Effector CD8-positive, alpha-beta T cell (primary cell): ENCODE measurements at regions not wholly inside any gene's neighbourhood (a gene's known extent, or its start where the extent isn't known, plus 50 kb on each side); places are given as distances from the start of the nearest gene placed in this dataset.

Experiments
- DNase-seq: peaks from one replicate; lab custom pipeline; 2025; lab: John Stamatoyannopoulos, UW

DNA sequence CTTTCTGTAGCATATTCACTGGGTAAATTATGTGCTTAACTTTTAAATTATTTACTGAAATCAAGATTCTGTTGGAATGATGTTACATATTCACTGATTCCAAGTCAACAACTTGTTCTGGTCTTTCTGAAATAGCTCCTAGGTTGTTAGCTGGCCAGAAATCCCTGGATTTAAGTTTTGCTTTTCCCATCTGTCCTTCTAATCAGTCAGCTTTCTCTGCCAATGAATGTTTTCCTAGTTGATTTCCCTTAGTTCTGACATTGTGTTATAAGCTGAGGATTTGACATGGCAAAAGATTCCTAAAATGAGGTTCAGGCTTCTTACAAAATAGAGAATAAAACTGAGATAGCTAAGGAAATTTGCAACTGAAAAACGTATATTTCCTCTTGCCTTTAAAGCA is 1479.6 kb downstream of the MRPL39 start:
- DNase-seq, result no peak

GRCh38 chr21:24123785-24124184 is 1483.5 kb downstream of the MRPL39 start:
- DNase-seq, result no peak

DNA sequence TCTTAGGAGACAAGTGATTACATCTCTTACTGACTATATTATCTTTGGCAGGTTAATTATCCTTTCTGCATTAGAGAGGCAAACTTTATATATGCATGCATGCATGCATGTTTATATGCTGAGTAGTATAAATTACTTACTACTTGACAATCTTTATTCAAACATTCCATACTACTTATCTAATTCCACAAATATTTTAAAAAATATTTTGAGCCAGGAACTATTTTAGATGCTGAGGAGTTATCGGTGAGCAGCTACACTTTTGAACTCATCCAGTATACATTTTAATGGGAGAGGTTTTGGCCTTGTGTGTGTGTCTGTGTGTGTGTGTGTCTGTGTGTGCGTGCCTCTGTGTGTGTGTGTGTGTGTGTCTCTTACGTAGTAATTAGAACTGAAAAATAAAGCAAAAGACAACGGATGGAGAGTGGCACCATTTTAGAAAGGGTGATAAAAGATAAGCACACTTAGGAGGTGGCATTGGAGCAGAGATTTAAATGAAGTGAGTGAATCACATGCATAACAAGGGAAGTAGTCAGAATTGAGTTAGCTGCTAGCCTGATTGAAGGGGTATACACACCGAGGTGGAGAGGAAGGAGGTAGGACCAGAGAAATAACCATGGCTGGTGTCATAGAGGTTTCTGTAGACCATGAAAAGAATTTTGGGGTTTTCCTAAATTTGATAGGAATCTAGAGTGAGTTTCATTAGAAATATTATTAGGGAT is 1488.4 kb downstream of the MRPL39 start:
- no peak for DNase-seq

- no peak for DNase-seq
These were observed 1492.1 kb downstream of the MRPL39 start for GRCh38 chr21:24115141-24115540.

GRCh38 chr21:24112020-24112419 is 1495.3 kb downstream of the MRPL39 start:
- DNase-seq, result no peak

DNA sequence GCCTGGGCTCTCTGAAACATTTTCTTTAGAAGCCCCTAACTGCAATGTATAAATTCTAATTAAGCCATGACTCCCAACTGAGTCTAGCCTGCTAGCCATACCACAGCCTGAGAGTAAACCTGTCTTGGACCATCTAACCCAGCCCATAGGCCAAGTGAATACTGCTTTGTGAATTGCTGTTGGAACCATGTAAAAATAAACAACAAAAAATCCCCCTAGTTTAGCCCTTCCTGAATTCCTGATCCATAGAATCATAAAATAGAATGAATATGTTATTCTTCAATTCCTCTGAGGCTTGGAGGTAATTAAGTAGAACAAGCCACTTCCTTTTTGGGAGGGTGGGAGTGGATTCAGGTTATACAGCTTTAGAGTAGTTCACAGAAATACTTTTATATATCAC is 1496.4 kb downstream of the MRPL39 start:
- DNase-seq, result no peak

DNA sequence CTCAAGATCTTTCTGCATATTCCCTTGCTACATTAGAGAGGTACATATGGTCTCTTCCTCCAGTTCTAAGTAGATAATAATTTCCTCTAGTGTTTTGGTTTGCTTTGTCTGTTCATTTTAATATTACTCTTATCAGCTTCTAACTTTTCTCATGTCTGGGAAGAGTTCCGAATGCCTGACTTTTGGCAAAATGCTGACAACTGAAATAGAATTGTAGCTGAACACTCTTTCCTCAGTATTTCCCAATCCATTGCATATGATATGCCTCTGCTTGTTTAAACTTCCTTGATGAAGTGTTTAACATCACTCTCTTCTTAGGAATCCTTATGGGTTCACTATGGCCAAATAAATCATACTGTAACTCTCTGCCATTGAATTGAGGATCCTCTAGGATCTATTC is 1510.1 kb downstream of the MRPL39 start:
- DNase-seq, result no peak

- DNase-seq, result no peak
These were observed 1510.6 kb downstream of the MRPL39 start for GRCh38 chr21:24096651-24097050.

DNA sequence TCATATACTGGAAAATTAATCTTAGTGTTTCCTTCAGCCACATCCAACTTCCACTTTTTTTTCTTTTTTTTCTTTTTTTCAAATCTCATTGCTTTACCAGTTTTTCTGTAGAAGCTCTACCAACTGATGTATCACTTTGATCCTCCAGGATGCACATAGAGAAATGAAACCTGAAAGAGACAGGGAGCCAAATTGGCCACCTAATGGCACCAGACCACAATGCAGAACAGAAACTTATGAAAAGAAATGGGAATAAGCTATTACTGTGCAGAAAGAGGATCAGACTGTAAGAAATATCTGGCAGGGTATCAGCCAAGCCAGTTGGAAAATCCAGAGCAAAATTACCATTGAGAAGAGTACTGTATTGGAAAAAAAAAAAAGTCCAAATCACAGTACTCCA is 1514.2 kb downstream of the MRPL39 start:
- no peak for DNase-seq

DNA sequence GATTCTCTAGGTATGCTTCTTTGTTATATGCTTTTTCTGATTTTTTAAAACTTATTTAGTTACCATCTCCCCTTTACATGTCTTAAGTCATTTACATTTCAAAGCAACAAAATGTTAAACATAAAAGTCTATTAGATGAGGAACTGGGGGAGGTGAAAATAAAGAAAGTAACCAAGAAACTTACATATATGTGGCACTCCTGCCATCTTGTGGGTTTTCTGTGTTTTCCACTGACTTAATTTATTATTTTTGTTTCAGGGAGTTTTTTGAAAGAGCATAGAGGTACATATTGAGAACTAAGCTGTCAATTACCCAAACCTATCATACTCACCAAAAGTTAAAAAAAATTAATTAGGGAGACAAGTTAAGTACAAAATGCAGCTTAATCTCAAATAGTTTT is 1531.1 kb downstream of the MRPL39 start:
- no peak for DNase-seq

GRCh38 chr21:24055696-24056095 is 1551.6 kb downstream of the MRPL39 start:
- no peak for DNase-seq

DNA sequence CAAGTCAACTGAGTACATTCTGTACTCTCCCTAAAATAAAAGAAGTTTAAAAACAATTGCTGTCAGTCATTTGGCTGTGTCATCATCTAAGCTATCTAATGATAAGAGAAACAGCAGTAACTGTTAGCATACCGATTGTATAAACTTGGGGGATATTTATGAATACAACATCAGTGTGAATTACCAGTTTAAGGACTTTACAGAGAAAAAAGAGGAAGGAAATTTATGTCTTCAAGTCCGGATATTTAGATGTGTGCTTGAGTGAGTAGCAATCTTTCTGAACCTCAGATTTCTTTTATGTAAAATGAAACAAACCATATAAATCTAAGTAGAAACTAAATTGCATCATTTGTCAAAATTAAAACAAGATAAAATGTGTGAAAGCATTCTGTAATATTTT is 1557.0 kb downstream of the MRPL39 start:
- no peak for DNase-seq

- DNase-seq, result no peak
These were observed 1560.3 kb downstream of the MRPL39 start for GRCh38 chr21:24046829-24047443.

GRCh38 chr21:24045775-24046215 is 1561.5 kb downstream of the MRPL39 start:
- no peak for DNase-seq

GRCh38 chr21:24045373-24045772 is 1561.9 kb downstream of the MRPL39 start:
- DNase-seq, result no peak

DNA sequence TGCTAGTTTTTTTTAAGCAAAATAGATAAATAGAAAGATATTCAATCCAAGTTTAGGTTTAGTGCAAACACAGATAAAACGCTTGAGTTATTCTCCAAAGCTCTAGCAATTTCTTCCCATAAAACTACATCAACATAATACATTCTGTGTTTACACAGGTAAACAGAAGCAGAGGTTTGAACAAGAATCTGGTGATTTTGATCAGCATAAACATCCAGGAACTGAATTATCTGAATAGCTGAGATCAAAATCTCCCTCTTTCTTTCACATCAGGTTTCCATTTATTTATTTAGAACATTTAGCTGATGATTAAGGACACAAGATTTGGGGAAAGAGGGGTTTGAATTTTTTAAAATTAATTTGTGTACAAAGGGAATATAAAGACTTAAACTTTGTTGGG is 1564.6 kb downstream of the MRPL39 start:
- DNase-seq, result no peak

GRCh38 chr21:24032709-24033232 is 1574.5 kb downstream of the MRPL39 start:
- DNase-seq, result no peak

DNA sequence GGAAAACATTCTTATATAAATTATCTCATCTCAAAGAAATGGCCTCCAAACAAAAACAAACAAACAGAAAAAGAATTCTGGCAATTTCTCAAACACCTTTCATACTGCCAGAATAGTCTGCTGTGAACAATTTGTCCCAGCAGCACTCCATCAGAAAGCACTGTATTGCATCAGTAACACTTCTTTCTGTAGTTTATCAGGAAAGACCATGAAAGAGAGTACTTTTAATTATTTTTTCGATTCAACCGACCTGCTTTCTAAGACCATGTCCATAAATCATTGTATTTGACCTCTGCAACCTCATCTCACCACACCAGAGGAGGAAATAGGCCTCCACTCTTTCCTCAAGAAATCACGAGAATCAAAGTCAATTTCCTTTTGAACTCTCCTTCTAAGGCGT is 1579.9 kb downstream of the MRPL39 start:
- no peak for DNase-seq

- no peak for DNase-seq
These were observed 1582.2 kb downstream of the MRPL39 start for GRCh38 chr21:24025101-24025500.

DNA sequence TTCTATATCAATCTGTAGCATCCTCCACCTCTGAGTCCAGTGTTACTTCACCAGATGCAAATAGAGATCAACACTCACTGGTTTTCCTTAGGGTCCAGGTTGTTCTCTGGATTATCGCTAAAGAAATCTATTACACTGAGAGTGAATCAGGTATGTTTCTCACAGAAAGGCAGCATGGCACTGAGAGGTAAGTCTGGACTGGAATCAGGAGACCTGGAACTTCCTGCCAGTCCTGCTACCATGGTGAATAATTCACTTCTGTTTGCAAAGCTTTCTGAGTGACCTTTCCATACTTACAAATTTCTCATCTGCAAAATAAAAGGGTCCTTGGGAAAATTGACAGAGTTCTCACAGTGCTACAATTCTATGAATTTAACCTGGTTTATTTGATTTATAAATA is 1583.3 kb downstream of the MRPL39 start:
- DNase-seq, result no peak

GRCh38 chr21:24023402-24023801 is 1583.9 kb downstream of the MRPL39 start:
- no peak for DNase-seq

DNA sequence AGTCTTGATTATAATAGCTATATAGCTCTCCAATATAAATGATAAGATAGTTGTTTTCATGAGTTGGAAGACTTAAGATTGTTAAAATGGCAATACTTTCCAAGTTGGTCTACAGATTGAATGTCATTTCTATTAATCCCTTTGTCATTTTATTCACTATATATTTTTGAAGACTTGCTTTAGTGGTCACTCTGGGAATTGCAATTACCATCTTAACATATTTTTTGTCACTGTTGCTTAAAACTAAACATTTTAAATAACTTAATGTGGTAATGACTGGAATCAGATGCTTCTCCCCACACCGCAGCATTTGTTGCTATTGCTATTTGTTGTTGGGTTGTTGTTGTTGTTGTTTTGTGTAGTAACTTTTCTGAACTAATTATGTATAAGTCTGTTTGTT is 1592.9 kb downstream of the MRPL39 start:
- no peak for DNase-seq

DNA sequence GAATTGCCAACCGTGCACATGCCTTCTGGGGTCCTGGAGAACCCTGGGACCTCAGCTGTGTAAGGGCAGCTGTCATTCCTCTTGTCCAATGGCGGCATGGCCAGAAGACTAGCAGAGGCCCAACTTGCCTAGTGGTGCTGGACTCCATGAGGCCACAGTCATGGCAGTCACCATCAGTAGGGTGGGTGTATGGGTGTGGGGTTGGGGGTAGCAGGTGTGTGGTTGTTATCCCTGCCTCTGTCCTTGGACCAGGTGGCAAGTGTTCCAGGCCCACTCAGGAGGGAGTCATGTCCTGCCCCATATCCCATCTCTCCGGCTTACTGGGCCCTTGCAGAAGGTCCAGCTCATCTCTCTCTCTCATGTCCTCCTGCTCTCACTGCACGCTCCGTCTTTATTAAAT is 1596.2 kb downstream of the MRPL39 start:
- DNase-seq, result no peak

DNA sequence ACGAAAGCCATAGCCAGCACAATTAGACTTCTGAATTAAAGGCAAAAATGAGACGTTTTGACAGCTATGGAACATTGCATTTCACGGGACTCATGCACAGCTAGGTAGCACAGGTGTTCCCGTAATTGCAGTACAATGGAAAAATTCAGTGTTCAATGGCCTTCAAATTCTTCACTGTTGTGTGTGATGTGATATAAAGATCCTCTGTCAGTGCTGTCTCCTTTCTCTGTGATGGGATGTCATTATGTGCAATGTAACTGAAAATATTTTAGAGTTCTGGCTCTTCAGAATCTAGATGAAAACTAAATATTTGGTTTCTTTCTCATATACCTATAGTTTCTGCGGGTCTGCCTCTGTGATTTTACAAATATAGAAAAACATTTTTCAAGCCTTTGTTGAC is 1599.7 kb downstream of the MRPL39 start:
- no peak for DNase-seq
